Thyroid gland (tissue), 4 donors: ENCODE measurements at regions not wholly inside any gene's neighbourhood (a gene's known extent, or its start where the extent isn't known, plus 50 kb on each side); places are given as distances from the start of the nearest gene placed in this dataset.

Source experiments
- POLR2A ChIP-seq, 2 donors: fragments of 450-650 bp; IDR thresholded peaks; one replicate each; pipeline ENCODE4 v1.6.1; 2017; ENCODE audit warnings: antibody characterized with exemption in 2 of 2, mild to moderate bottlenecking in 2 of 2, moderate library complexity in 1 of 2
- TF ChIP-seq, protein P1 (sequence below), 6 experiments: fragments of 200-600 bp in 3 of 6; fragments of 450-650 bp in 3 of 6; sonication (generic) in 3 of 6; IDR thresholded peaks; one replicate each; pipeline ENCODE4 v1.5.1; 2016 to 2019; ENCODE audit warnings: antibody characterized with exemption in 6 of 6, mild to moderate bottlenecking in 2 of 6, inconsistent platforms in 1 of 6, moderate library complexity in 1 of 6

DNA sequence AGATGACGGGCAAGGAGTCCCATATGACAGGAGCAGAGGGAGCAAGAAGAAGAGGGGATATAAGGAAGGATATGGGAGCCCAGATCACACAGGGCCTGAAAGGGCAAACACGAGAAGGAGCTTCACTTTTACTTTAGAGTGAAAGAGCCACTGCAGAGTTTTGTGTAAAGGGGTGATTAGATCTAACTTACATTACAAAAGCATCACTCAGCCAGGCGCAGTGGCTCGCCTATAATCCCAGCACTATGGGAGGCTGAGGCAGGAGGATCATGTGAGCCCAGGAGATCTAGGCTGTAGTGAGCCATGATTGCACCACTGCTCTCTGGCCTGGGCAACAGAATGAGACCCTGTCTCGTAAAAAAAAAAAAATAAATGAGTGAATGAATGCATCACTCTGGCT, 91.1 kb downstream of the MPP7 start:
- TF ChIP-seq, protein P1, sequence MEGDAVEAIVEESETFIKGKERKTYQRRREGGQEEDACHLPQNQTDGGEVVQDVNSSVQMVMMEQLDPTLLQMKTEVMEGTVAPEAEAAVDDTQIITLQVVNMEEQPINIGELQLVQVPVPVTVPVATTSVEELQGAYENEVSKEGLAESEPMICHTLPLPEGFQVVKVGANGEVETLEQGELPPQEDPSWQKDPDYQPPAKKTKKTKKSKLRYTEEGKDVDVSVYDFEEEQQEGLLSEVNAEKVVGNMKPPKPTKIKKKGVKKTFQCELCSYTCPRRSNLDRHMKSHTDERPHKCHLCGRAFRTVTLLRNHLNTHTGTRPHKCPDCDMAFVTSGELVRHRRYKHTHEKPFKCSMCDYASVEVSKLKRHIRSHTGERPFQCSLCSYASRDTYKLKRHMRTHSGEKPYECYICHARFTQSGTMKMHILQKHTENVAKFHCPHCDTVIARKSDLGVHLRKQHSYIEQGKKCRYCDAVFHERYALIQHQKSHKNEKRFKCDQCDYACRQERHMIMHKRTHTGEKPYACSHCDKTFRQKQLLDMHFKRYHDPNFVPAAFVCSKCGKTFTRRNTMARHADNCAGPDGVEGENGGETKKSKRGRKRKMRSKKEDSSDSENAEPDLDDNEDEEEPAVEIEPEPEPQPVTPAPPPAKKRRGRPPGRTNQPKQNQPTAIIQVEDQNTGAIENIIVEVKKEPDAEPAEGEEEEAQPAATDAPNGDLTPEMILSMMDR (IDR thresholded peaks at IDR 0.05): no peak
- TF ChIP-seq POLR2A (IDR thresholded peaks at IDR 0.05): no peak
